ENCODE measurements at regions not wholly inside any gene's neighbourhood (a gene's known extent, or its start where the extent isn't known, plus 50 kb on each side); places are given as distances from the start of the nearest gene placed in this dataset.
A peak's percentile ranks its signal among the peaks of the same experiment; 100 is the strongest.

DNA sequence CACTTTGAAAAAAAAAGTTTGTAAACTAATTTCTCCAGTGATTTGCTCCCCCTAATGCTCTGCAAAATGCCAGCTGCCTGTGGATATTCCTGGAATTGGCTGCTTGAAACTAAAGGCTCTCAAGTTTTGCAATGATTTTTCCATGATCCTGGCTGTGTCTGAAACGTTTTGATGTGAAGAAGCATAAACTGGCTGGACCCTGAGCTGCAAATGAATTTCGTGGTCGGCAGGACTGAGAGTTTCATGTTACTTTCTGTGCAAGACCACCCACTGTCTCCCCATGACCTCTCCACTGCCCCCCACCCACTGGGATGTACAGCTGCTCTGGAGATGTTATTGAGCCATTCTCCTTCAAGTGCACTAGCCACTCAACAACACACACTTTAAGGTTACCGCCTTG lies 171.3 kb upstream of the SSTR4 start:
- DNase-seq, result no peak

DNA sequence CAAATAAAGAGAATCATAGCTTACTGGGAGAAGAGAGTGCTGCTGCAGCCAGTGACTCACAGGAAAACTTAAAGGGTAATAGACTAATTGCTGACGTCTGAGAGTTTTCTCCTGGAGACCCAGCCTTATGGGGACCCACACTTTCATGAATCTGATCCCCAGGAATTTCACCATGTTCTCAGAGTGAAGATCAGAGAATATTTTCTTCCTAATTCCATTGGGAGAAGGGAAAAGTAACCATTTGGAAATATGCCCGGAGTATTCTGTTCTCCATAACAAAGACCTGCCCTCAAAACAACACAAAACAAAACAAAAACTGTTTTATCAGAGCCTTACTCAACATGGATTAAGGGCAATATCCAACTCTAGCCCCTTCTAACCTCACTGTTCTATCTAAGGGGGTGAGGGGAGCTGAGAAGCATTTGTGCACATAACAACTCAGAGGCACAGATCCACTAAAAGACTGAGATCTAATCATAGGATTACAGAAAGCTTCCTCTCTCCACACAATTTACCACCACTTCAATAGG lies 168.2 kb upstream of the SSTR4 start:
- no peak for DNase-seq

DNA sequence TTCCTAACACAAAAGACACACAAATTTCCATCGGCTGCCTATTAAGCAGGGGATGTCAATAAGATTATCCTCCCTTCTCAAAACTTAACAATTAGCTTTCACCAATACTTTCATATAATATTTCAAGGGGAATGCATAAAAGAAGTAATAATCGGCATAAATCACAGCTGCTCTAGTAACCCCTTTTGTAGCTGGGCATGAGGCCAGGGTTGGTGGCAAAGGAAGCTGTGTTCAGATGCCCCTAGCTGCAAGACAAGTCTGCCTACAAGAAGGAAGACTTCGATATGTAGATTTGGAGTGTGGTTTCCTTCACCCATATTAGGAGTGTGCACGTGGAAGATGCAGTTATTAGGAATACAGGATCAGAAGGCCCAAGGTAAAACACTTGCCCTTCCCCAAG lies 156.9 kb upstream of the SSTR4 start:
- DNase-seq, result no peak

DNA sequence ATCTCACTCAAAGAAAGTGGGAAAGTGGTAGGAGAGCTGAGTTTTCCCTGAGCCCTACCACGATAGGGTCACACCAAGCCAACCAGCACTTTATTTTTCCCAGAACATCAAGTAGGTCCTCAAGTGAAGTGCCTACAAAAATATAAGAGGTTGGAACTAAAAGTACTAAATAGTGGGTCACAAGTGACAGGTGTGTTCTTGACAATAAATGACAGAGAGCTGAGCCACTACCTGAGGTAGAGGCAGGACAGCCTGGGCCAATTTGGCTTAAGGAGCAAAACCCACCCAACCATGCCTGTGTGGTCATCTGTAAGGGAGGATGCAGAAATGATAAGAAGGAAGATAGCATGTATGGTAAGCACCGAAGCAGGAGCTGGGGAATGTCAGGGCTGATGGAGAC lies 154.8 kb upstream of the SSTR4 start:
- DNase-seq, result no peak

DNA sequence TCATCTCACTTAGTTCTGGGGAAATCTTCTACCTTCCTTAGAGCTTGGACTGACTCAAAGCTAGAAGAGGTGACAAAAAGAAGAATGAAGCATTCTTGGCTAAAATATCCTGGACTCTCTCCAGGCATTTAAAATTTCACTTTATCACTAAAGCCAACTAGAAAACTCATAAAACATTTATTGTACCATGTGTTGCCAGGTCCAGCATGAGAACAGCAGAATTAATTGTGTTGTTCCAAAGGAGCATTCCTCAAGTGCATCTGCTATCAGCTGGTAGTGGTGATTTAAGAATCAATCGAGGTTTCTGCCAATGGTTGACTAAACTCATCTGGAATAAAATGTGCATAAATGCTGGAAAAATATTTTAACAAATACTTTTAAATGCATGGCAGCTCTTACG lies 147.3 kb upstream of the SSTR4 start:
- no peak for DNase-seq

DNA sequence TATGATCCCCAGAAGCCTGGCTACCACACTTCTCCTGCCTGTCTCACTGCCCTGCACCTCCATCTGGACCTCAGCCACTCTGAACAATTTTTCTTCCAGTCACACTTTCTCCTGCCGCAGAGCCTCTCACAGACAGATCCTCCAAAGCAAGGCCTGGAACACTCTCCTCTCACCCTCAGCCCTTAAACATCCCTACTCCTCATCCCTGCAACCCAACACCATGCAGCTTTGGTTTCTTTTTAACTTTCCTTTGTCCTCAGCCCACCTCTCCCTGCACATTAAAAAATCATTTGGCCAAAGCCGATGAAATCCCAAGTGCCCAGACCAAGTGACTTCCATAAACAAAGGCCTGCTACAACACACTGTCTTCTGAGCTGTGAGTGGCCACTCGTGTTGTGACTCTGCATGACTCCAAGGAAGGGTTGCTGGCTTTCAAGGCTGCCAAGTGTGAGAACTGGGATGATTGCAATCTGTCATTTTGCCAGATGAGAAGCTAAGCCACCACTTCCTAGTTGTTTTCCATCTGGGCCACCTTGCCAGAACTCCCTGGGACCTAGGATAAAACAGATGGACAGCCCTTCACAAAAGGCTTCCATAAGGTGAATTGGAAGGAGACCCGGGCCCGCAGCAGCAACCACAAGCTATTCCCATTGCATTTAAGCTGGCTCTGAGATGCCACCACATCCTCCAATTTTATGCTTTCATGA lies 144.4 kb upstream of the SSTR4 start:
- DNase-seq, result no peak

DNA sequence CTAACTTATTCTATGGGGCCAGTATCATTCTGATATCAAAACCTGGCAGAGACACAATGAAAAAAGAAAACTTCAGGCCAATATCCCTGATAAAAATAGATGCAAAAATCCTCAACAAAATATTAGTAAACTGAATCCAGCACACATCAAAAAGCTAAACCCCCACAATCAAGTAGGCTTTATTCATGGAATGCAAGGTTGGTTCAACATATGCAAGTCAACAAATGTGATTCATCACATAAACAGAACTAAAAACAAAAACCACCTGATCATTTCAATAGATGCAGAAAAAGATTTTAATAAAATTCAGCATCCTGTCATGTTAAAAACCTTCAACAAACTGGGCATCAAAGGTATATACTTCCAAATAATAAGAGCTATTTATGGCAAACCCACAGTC lies 133.9 kb upstream of the SSTR4 start:
- no peak for DNase-seq

DNA sequence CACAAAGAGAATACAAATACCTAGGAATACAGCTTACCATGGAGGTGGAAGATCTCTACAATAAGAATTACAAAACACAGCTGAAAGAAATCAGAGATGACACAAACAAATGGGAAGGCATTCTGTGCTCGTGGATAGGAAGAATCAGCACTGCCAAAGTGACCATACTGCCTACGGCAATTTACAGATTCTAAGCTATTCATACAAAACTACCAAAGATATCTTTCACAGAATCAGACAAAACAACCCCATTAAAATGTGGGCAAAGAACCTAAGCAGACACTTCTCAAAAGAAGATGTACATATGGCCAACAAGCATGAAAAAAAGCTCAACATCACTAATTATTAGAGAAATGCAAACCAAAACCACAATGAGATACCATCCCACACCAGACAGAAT lies 133.2 kb upstream of the SSTR4 start:
- no peak for DNase-seq

DNA sequence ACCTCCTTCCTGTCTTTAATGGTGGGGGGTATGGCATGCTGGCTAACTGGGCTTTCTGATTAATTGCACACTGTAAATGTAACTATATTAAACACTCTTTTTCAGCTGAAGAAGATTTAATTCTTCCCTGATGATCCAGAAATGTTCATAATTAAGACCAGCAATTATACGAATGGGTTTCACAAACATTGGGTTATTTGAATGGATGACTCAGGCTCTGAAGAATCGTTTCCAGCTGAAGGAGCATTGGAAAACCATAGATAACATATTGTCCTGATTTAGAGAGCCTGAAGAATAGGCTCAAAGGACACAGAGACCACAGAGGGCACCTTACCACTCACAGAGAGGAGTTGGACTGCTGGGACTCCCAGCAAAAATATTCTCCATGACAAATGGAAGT lies 130.7 kb upstream of the SSTR4 start:
- no peak for DNase-seq

DNA sequence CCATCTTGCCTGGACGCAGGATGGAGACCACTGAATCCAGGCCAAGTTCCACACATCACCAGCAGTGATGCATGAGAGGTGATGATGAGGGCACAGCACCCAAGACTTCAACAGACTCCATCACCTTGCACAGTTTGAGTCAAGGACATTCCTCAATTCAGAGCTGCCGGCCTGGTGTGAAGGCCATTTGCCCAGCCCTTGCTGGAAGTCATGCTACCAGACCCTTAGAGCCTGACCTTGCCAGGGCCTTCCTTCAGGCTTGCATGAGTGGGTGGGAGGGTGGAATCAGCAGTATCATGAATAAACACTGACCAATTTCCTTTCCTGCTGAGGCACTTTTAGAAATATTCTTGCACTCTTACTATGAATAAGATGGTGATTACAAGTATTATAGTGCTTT lies 130.2 kb upstream of the SSTR4 start:
- no peak for DNase-seq

DNA sequence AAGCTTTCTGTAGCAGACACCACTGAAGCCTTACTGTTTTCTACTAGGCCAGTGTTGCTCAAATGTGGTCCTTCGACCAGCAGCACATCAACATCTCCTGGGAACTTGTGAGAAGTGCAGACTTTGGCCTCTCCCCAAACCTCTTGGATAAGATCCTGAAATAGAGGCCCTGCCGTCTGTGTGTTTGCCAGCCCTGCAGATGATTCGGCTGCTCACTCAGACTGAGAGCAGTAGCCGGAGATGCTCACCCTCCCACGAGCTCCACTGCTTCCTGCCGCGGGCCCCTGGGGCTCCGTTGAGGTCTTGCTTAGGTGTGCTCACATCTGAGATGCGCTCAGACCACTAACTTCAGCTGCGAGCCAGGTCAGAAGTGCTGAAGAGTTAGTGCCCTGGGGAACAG lies 129.5 kb upstream of the SSTR4 start:
- no peak for DNase-seq

DNA sequence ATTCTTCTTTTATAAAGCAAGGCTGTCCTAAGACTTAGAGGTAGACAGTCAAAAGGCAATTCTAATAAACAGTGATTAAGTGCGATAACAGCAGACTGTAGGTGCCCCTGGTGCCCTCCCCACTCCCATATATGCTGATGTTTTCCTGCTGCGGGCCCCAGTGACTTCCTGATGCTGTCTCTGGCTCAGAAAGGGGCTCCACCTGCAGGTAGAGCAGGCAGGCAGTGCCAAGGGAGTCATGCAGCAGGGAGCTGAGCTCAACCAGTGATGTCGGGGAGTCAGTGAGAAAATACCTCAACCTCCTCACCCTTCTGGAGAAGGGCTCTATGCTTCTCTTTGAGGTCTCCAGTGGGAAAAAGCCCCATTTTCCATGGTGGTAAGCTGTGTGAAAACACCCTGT lies 126.7 kb upstream of the SSTR4 start:
- DNase-seq, result no peak

DNA sequence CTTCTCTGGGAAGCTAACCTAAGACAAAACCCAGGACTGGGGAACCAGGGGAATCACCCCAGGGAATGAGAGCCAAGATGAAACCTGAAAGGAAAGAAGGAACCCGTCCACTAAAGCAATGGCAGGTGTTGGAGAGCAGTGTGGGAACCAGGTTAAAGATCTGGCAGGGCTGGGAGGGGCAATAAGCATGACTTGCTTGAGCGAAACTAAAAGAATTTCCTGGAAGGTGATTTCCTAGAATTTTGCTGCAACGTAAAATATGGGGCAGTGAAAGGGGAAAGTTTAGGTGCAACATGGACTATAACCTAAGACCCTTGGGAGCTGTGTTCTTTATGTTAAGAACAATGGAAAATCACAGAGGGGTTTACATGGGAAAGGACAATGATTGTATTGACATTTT lies 126.2 kb upstream of the SSTR4 start:
- no peak for DNase-seq

DNA sequence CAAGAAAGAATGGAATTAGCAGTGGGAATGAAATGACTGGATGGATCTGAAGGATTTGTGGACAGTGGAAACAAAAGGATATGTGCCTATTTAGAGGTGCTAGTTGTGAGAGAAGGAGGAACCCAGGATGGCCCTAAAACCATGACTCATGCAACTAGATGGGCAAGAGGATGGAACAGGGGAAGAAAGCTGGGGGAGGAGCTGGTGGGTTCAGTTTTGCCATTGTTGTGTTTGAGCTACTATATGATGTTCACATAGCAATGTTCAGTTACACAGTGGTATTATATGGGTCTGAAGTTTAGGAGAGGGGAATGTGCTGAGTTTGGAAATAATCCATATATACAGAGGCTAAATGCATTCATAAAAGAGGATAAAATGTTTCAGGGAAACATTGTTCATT lies 125.7 kb upstream of the SSTR4 start:
- no peak for DNase-seq

DNA sequence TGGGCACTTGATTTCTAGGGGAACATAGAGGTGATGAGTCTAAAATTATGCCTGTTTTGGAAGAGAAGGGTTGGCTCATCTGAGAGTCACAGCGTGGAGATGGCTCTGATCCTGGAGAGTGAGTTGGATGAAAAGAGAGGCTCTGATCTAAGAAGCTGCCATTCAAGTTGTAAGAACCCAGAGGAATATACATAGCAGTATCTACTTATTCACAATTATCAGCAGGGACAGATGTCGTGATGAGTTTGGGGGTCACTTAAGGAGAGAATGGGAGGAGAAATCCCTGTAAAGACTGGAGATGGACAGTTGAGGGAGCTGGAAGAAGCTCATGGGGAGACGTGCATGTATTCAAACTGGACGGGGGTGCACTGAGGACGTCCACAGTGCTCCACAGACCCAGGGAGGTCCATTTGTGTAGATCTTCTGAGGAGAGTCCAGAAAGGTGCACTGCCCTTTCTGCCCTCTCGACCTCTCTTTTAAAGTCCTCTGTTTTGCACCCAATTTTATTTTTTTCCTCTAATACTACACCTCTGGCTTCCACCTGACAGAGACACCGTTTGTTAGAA lies 124.7 kb upstream of the SSTR4 start:
- DNase-seq, result no peak

DNA sequence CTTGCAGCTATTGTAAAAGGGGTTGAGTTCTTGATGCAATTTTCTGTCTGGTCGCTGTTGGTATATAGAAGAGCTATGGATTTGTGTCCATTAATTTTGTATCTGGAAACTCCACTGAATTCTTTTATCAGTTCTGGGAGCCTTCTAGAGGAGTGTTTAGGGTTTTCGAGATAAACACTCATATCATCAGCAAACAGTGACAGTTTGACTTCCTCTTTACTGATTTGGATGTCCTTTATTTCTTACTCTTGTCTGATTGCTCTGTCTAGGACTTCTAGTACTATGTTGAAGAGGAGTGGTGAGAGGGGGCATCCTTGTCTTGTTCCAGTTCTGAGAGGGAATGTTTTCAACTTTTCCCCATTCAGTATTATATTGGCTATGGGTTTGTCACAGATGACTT lies 120.8 kb upstream of the SSTR4 start:
- DNase-seq, result no peak

DNA sequence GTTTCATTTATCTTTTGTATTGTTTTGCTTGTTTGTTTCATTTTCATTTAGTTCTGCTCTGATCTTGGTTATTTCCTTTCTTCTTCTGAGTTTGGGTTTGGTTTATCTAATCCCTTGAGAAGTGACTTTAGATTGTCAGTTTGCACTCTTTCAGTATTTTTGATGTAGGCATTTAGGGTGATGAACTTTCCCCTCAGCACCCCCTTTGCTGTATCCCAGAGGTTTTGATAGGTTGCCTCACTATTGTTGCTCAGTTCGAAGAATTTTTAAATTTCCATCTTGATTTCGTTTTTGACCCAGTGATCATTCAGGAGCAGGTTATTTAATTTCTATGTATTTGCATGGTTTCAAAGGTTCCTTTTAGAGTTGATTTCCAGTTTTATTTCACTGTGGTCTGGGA lies 119.6 kb upstream of the SSTR4 start:
- no peak for DNase-seq

DNA sequence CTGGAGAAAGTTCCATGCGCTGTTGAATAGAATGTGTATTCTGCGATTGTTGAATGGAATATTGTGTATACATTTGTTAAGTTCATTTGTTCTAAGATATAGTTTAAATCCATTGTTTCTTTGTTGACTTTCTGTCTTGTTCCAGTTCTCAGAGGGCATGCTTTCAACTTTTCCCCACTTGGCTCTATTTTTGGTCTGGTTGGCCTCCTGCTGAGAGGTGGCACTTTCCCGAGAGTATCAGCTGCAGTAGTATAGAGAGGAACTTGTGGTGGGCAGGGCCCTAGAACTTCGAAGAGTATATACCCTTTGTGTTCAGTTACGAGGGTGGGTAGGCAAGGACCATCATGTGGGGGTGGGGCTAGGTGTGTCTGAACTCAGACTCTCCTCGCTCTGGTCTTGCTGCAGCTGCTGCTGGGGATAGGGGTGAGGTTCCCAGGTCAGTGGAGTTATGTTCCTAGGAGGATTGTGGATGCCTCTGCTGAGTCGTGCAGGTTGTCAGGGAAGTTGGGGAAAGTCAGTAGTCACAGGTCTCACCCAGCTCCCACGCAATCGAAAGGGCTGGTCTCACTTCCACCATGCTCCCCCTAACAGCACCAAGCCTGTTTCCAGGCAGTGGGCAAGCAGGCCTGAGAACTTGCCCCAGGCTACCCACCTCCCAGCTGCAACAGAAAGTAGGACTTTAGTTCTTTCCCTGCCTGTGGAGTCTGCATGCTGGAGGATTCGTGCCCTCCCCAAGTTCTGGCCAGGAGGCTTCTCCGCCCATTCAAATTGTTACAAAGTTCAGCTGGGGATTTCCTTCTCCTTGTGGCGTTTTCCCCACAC lies 118.9 kb upstream of the SSTR4 start:
- DNase-seq, result no peak

DNA sequence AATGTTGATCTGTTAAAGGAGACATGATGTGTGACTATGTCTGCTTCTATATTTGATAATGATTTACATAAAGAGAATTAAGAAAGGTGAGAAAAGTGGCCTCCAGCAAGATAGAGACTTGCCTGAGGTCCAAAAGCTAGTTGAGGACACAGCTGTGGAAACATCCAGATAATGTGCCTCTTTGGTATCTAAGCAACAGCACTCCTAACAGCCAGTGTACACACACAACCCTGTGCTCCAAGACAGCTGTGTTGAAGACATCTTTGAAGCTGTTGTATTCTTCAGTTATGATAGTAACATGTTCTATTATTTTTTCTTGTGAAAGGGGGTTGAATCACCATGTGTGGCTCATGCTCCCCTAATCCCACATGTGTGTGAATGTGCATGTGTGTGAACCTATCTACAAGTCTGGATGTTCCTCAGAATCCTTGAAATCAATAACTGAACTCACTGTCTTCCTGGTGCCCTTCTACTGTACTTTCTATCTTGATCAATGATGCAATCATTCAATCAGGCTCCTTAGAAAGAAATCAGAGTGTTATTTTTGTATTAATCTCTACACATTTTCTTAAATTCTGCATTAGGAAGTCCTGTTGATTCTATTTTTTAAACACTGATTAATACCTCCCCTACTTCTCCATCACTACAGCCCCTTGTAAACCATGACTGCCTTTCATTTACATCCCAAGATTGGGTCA lies 116.7 kb upstream of the SSTR4 start:
- peak; percentile 6 for DNase-seq

DNA sequence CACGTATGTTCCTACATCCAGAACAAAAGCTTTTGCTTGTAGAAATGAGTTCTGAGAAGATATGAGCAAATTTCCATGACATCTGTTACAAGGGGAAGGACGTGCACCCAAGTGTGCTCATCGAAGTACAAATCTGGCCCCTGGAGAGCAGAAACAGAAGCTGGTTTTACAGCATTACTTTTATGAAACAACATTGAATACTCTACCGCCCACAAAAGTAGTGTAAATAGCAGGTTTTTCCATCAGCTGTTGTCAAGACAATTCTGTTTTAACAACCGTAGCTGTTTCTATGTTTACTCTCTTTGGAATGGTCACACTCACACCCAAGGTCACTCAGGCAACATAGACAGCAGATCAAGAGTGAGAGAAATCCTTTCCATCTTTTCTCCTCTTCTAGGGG lies 114.2 kb upstream of the SSTR4 start:
- no peak for DNase-seq

DNA sequence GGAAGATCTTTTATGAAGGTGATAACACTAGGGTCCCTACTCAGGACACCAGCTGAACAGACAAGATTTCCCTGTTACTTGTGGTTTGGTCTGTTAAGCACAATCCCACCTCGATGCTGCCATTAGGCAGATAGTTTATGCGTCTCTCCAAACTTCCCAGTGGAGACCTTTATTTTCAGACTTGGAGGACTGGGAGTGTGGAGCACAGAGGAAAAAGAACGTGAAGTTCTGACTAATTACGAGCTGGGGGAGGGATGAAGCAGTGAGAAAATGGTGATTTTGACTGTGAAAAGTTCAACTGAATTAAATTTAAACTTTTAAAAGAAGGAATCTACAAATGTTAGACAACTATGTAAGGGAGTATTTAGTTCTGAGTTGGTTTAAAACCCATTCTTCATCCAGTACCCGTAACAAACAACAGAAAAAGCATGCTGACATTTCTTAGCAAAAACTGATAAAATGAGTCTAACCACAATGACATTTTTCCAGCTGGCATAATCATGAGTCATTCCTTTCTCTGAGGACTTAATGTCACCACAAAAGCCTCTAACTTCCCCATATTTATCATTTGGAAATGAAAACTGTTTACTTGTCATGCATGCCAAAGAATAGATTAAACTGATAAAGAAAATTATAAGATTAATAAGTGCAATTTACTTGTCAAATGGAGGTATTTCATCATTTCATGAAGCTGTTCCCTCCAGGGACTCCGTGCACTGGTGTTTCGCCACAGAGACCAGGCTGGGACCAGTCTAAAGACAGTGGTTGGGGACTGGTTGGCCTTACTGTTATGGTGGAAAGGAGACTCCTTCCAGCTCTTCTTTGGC lies 113.3 kb upstream of the SSTR4 start:
- DNase-seq, result no peak

DNA sequence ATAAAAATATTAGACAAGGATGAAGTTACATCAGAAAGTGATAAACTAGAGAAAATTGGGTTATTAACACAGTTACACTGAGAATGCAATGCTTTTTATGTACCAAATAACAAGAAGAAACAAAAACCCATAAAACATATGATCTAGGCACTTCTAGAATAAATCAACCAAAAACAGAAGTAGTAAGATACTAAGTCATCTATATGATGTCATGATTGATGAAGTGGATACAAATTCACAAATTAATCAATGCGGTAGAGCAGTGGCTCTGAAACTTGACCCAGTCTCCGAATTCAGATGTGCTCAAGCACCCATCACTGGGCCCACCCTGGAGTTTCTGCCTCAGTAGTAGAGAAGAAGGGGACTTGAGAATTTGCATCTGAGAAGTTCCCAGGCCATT lies 112.1 kb upstream of the SSTR4 start:
- DNase-seq, result no peak
